WI38 (cell line): ENCODE measurements at regions not wholly inside any gene's neighbourhood (a gene's known extent, or its start where the extent isn't known, plus 50 kb on each side); places are given as distances from the start of the nearest gene placed in this dataset.

Experiments used
- H3K4me3 ChIP-seq: 2 replicates; pipeline ENCODE4 v1.5.1; 2011; ENCODE audit warnings: low read depth, mild to moderate bottlenecking, control low read depth, low read length
- CTCF ChIP-seq: IDR thresholded peaks from 2 replicates; pipeline ENCODE4 v1.5.1; 2012; ENCODE audit warnings: low read depth, mild to moderate bottlenecking, control low read depth, low read length

GRCh38 chr12:115558281-115558680 lies 719.2 kb downstream of the MED13L start:
- no peak for TF ChIP-seq CTCF
- H3K4me3 ChIP-seq: no peak overlapping the region

- no peak for TF ChIP-seq CTCF
- H3K4me3 ChIP-seq: no peak overlapping the region
Measured at GRCh38 chr12:115553622-115554021, 723.9 kb downstream of the MED13L start.

GRCh38 chr12:115543269-115543668 lies 734.2 kb downstream of the MED13L start:
- no peak for TF ChIP-seq CTCF
- no peak overlapping the region for H3K4me3 ChIP-seq

GRCh38 chr12:115542656-115543055 lies 734.8 kb downstream of the MED13L start:
- no peak overlapping the region for H3K4me3 ChIP-seq
- TF ChIP-seq CTCF: no peak

- no peak overlapping the region for H3K4me3 ChIP-seq
- no peak for TF ChIP-seq CTCF
Measured at GRCh38 chr12:115541891-115542421, 735.5 kb downstream of the MED13L start.

GRCh38 chr12:115528466-115528865 lies 749.0 kb downstream of the MED13L start:
- TF ChIP-seq CTCF: no peak
- no peak overlapping the region for H3K4me3 ChIP-seq

GRCh38 chr12:115521771-115522409 lies 755.6 kb downstream of the MED13L start:
- TF ChIP-seq CTCF: no peak
- H3K4me3 ChIP-seq: no peak overlapping the region
